HG03469 (cell line): ENCODE measurements at regions not wholly inside any gene's neighbourhood (a gene's known extent, or its start where the extent isn't known, plus 50 kb on each side); places are given as distances from the start of the nearest gene placed in this dataset.

ENCODE experiments used
- ATAC-seq: cut with Tn5 transposase; IDR thresholded peaks from one replicate; pipeline ENCODE4 v1.9.1; 2021; ENCODE audit warnings: mild to moderate bottlenecking, moderate library complexity, moderate number of reproducible peaks; ENCODE audit not compliant: unreplicated experiment

DNA sequence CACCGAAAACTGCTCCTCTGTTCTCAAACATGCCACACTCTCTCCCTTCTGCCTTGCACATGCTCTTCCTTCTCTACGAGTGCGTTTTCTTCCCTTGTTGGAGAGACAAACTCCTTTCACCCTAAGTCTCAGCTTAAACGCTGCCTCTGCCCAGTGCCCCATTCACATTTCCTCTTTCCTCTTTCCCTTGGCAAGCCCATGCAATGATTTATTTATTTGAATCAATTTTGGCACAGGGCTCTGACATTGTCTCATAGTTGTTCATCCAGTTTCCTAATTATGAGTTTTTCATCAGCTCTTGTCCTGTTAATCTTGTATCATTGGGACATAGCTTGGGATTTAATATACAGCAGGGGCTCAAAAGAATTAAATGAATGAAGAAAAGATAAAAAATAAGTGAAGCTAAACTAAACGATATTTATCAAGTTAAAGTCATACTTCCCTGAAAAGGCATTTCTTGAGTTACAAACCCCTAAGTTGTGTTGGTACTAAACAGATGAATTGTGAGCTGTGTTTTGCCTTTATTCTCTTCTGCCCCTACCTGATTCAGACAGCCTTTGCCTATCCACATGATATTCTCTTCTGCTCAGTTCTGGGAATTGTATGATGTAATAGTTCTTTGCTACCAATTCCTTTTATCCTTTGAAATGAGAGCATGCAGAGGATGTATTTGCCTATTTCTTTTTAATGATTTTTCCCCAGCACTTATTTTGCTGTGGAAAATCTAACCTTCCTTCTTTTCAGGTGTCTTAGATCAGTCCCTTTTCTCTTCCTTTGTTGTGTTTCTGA is 704.4 kb downstream of the UTRN start:
- no peak for ATAC-seq

DNA sequence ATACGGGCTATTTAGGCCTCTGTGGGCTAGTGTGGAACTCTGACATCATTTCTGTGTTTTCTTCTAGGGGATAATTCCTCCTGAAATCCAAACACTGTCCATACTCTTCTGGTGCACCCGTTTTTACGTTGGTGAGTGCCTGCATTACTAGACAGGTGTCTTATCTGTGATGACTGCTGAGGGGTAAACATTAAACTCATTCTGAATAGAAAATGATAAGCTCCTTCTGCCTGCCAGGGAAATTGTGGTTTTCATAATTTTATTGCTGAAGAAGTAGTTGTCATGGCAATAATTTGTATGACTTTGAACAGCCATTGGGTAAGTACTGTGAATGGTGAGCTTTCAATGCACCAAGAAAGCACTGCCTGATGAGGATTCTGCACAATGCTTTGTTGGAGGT is 705.6 kb downstream of the UTRN start:
- ATAC-seq = no peak

DNA sequence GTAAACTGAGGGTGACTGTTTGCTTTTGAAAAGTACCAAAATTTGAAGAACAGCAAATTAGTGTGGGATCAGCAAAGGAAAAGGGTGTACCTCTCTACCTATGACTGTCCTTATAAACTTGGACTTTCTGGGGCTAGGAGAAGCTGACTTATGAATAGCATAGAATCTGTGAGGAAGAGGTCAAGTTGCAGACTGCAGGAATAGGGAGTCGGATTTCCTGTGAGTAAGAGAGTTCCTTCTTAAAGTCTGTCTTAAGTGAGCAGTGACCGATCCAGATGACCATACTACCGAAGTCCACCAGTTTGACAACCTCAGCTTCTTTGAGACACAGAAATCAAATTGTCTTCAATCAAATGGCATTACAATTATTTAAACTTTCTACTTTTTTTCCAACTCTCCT is 708.7 kb downstream of the UTRN start:
- no peak for ATAC-seq

DNA sequence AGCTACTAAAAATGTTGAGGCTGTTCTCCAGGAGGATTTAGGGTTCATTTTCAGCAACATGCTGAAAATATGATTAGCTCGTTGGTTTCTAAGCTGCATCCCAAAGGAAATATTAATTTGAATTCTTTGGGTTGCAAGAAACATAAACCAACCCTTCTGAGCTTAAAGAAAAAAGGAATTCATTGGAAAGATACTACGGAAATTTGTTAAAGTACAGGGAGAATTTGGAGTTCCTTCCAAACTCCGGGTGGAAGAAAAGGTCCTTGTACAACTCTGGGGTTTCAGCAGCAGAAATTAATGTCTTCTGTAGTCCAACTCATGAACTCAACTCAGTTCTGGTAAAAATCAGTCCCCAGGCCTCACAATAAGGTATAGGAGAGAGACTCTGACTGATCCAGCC is 712.9 kb downstream of the UTRN start:
- no peak for ATAC-seq

DNA sequence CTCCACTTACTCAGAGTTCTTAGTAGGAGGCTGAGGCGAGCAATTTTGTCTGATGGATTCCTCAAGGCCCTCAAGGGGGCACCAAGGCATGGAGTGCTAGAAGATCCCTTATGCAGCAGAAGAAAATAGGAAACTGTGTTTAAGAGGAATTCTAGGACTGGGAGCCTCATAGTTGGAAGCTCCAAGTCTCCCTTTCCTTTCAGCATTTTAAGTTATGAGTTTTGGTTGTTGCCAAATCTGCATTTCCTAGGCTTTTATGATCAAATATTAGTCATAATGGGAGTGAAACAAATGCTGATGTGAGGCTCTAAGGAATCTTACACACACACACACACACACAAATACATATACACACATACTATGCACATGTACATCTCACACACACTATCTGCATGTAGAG is 714.0 kb downstream of the UTRN start:
- ATAC-seq = no peak

DNA sequence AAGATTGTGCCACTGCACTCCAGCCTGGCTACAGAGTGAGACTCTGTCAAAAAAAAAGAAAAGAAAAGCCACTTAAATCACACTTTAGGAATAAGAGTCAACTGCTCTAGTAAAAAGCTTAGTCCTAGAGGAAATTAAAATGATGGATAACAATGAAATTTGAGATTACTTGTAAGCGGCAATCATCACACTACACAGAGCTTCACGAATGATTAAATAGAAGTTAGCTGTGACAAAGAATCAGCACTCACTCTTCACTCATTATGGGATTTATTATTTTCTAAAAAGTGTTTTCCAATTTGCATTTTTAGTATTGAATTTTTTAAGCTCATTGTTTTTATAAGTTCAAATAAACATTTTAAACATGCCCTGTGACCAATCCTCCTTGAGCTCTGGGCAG is 718.0 kb downstream of the UTRN start:
- ATAC-seq = no peak

DNA sequence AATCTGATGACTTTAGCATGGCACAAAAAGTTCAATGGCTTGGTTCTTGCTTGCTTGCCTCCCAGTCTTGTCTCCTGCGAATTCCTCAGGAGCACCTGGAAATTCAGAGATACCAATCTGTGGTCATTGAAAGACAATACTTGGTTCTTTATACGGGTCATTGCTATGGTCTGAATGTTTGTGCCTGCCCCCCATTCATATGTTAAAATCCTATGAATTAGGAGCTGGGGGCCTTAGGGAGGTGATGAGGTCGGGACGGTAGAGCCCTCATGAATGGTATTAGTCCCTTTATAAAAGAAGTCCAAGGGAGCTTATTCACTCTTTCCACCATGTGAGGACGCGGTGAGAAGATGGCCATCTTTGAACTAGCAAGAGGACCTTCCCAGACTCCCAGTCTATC is 721.8 kb downstream of the UTRN start:
- ATAC-seq = no peak

DNA sequence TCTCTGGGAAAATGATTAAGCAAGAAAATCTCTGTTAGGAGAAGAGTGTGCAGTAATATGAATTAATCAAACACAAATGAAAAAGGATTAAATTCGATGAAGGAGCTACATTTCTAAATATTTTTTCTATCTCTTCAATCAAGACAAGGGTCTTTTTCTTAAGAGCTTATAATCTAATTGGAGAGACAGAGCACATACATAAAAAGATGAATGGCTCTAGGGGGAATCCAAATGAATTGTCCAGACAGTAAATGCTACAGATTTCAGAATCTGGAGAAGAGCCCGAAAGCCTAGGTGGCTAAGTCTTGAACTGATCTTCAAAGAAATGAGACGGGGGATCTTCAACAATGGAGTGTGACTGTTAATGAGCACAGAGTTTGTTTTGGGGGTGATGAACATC is 723.6 kb downstream of the UTRN start:
- ATAC-seq = no peak

DNA sequence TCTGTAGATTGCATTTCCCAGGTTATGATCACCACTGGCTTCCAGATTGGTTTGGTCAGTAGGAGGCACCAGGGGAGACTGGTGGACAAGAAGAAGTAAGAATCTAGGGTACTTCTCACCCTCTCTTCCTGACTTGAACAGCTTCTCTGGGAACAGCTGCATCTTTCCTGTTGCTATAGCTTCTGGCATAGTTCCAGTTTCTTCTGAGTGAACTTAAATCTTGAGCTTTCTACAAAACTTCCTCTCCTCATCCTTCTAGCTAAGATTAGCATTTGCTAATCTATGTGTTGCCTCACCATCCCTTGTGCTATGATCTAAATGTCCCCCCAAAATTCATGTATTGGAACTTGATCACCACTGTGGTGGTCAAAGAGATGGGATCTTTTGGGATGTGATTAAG is 724.6 kb downstream of the UTRN start:
- ATAC-seq = no peak

DNA sequence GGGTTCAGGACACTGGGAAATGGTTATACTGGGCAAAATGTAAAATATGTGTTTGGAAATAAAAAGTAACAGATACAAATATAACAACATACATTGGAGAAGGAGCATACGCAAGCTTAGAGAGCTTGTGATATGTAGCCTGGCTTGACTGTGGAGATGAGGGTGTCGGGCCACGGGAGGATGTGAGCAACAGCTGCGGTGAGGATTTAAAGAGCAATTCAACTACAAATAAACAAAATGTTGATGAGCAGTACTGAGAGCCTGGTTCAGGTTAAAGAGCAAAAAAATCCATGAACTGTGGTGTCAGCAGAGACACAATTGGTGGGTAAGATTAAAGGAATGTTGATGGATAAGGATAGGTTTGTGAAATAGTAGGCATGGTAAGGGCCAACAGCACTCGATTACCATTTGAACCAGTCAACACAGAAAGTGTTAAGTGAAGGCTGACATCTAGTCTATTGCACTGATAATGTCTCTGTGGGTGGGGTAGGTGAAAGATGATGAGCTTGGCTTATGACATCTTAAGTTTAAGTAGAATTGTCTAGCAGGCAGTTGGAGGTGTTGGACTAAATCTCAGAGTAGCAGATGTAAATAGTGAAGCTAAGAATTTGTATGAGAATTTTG is 723.2 kb downstream of the EPM2A start:
- ATAC-seq = no peak

DNA sequence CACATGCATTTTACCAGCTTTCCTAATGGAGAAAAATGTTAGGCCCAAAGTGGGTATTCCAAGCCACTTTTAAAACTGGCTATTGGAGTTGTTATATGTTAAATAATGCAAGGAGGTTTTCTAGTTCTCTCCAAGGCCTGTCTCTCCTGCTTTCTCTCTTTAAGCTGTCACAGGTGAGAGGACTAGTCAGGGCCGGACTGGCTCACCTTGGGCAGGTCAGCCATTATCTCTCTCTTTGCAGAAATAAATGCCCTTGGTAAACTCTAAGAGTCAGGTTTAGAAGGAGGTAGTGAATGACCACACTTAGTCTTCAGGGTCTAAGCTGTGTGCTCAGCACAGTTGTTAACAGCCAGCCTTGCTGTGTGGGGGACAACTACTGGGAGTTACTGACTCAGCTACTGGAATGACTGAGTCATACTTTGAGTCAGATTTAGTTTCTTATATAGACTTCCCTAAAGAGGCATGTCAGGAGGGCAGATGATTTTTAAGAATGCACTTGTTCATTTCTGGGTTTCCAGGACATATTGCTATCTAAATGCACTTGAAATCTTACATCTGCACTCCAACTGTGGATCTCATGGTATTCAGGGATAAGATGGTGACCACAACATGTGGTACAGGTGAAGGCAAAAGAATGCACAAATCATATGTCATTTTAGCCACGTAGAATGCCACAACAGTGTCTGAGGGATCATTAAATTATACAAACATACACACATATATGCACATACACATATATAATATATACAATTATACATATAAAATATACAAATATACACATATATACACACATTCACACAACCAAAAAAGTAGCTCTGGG is 719.4 kb downstream of the EPM2A start:
- ATAC-seq = peak; percentile 99

DNA sequence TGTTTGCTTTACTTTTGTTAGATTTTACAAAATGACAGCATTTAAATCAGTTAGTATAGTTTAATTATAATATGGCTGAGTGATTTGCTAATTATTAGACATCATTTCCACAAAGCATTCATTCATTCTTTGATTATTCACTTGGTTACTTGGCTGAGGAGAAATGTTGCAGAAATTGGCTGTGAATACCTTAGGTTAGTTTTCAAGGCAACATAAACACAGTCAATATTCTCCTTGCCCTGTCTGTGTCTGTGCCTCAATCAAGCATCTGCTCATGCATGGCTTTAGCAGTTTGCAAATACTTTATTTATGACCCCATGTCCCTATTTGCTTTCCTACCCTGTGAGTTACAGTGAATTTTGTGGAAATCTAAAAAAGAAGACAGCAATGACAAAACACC is 718.3 kb downstream of the EPM2A start:
- ATAC-seq = no peak

DNA sequence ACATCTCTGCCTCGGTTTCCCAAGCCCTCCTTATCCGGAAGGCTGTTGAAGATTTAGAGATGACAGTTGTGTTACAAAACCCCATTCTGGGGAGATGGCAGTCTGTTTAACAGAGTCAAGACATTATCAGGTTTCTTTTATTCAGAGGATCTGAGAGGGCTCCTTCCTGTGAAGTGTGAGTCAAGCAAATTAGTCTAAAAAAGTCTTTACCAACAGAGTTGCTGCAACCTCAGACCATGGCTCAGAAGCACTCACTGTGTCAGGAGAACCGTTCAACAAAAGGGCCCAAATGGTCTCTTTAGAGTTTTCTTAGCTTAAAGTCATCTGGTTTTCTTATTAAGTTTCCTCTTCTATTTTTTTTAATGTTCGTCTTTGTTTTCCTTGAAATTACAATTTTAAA is 717.8 kb downstream of the EPM2A start:
- no peak for ATAC-seq

DNA sequence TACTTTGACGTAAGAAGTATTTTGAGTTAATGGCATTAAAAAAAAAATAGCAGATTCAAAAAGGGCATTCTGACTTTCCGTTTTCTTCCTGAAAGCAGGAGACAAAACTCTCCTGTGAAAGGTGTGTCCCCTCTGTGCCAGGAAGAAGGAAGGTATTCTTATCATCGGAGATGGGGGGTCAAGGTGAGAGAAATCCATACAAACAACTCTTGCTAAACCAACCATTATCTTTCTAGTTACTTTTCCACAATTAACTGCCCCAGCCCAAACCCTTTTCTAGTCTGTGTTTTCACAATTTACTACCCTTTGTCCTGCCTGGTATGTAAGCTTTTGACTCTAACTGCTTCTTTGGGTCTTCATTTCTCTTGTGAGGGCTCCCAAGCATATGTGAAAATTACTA is 717.3 kb downstream of the EPM2A start:
- no peak for ATAC-seq

DNA sequence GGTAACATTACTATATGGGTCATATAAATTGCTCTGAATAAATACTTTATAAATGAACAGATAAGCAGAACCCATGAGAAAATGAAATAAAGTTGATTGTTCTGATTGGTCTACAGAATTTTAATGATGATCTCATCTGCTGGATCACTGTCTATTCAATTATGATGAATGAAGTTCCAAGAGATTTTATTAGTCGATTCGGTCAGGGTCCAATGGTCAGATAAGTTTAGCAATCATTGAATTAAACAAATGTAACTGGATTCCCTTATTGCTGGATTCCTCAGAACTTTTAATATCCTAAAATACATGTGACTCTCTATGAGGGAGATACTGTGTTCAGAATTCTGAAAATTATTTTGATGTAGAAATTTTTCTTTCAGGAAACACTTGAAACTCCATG is 715.2 kb downstream of the EPM2A start:
- ATAC-seq = no peak

DNA sequence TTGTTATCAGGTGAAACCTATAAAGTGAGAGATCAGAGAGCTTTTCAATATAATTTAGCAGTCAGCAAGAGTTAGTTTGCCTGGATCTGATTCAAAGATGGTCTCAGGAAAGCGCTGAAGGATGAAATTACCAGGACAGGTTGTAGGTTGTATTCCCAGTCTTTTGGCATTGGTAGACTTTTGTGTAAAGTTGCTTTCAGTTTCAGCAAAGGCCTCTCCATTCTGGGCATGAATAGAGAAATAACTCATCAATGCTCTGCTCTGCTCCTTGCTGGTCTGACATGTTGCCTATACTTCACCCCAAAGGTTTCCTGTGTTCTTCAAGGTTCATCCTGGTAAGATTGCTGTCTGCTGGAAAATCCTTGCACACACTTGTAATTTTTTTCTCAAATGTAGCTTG is 714.8 kb downstream of the EPM2A start:
- ATAC-seq = no peak

DNA sequence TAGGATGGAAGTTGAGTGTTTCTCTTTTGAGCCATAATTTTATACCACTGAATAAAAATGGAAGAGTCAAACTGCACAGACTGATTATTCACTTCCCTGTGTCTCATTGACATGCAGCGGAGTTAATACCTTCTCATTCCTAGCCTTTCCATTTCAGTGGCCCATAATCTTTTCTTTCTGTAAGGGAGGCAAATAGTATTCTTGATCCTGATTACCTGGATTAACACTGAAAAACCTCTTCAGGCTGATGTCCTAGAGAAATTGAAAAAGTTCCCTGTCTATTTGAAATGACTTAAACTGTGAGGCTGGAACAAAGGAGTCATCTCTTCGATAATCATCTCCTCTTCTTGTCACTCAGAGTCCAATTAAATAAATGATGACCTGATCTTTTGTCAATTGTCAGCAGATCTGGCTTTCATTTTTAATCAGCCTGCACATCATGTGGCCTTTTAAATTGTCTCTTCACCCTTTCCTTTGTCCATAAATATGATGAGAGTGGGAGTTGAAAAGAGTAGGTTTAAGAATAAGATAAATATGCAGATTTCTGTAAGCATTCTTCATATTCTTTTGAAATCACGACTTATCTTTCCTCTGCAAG is 713.0 kb downstream of the EPM2A start:
- no peak for ATAC-seq

DNA sequence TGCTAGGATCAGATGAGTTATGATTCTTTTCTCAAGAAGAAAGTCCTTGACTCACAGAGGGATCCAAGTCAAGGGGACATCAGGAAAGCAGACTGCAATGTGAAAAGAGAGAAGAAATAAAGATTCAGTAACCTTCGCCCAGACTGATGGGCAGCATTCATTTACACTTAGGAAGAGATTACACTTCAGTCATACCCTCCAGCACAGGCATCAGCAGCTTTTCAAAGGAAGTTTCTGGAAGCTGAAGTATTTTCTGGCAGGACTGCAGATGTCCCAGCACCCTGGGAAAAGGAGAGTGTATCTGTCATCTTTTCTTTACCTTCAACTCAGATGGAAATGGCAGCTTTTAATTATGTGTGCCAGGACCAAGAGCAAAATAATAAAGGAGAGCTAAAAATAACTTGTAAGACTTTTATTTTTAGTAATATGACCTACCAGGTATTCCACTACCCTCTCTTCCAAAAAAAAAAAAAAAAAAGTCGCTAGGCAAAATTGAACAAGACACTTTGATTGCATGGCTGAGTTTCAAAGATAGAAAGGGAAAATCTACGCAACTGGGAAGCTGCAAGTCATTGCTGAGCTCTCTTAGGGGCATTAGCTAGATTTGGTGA is 712.1 kb downstream of the EPM2A start:
- no peak for ATAC-seq

DNA sequence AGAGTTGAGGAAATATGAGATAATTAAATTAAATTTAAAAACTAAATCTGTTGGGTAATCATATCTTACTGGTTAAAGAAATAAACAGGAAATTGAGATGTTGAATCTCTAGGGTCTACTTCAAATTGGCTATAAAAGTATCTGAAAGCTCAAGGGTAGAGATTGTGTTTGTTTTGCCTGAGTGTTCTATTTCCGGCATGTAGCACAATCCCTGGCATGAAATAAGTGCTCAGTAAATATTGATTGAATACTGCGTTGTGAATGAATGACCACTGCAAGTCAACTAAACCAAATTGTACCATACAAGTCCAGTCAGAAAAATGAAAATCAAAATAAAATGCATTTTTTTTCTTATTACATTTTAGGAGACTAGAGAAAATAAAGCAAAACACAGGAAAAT is 709.8 kb downstream of the EPM2A start:
- ATAC-seq = no peak

DNA sequence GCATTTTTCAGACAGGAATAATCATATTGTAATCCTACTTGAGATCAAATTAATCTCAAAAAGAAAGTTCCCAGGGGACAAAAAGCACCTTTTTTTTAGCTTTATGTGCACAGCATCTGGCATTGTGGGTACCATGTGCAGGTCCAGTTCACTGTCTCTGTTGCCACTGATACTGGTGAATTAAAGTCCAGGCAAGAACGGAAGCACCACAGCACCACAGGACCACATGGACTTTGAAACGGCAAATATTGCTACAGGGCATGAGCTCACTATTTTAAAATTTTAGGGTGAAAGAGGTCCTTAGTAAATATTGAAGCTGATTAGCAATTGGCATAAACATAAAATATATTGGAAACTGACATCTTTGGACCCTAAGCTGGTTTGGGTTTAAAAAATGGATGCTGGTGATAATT is 709.0 kb downstream of the EPM2A start:
- no peak for ATAC-seq

DNA sequence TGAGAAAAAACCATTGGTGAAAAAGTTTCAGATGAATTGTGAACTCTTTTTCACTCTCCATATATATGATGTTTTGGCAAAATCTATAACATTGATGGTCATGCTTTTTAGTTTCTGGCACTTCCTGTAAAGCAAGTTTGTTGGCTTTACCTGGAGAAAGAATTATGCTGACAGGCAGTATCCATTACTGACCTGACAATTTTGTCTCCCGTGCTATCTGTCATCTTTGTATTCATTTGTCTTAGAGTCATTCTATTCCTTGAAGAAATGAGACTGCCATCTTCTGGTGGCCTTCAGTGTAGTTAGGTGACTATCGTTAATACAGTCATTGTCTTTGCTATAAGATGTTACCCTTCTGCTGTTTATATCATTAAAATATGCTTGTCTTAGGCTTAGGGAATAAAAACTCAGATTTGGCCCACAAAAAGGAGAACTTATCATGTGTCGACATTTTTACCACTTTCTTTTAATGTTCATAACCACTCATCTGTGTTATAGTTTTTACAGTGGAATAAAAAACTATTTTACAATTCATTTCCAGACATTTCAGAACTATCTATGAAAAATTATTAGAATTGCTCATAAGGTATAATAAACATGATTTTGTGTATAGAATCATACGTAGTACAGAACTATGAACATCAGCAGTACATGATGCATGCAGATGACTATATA is 707.0 kb downstream of the EPM2A start:
- peak; percentile 71 for ATAC-seq
